Stimulated activated CD8-positive, alpha-beta memory T cell treated with anti-CD3 and anti-CD28 coated beads, Interleukin-7, amount 100 ng/mL, for 48 hours (primary cell): ENCODE measurements at regions not wholly inside any gene's neighbourhood (a gene's known extent, or its start where the extent isn't known, plus 50 kb on each side); places are given as distances from the start of the nearest gene placed in this dataset.

ENCODE experiments used
- DNase-seq, 2 donors: peaks; one replicate each; pipeline ENCODE4 v3.0.0-alpha.2; 2020; ENCODE audit warnings: low read depth in 1 of 2; ENCODE audit errors: extremely low read depth in 1 of 2

GRCh38 chr22:48713272-48714205 lies 1114.1 kb downstream of the BRD1 start:
- no peak for DNase-seq

GRCh38 chr22:48712558-48713271 lies 1115.0 kb downstream of the BRD1 start:
- DNase-seq, result no peak

- no peak for DNase-seq
These were observed 1116.0 kb downstream of the BRD1 start for GRCh38 chr22:48711669-48712068.

GRCh38 chr22:48711031-48711431 lies 1116.6 kb downstream of the BRD1 start:
- no peak for DNase-seq

GRCh38 chr22:48710410-48710809 lies 1117.3 kb downstream of the BRD1 start:
- no peak for DNase-seq

GRCh38 chr22:48709976-48710375 lies 1117.7 kb downstream of the BRD1 start:
- DNase-seq, result no peak

GRCh38 chr22:48709453-48709852 lies 1118.2 kb downstream of the BRD1 start:
- no peak for DNase-seq

GRCh38 chr22:48708558-48709245 lies 1119.0 kb downstream of the BRD1 start:
- no peak for DNase-seq

GRCh38 chr22:48707763-48708557 lies 1119.7 kb downstream of the BRD1 start:
- no peak for DNase-seq

- DNase-seq, result no peak
These were observed 1120.5 kb downstream of the BRD1 start for GRCh38 chr22:48706934-48707762.

- DNase-seq, result no peak
These were observed 1121.6 kb downstream of the BRD1 start for GRCh38 chr22:48705917-48706605.

GRCh38 chr22:48705159-48705916 lies 1122.3 kb downstream of the BRD1 start:
- DNase-seq, result no peak

- no peak for DNase-seq
These were observed 1123.3 kb downstream of the BRD1 start for GRCh38 chr22:48704335-48704734.

- DNase-seq, result no peak
These were observed 1124.3 kb downstream of the BRD1 start for GRCh38 chr22:48703265-48703941.

- no peak for DNase-seq
These were observed 1125.0 kb downstream of the BRD1 start for GRCh38 chr22:48702573-48703264.

- DNase-seq, result no peak
These were observed 1126.2 kb downstream of the BRD1 start for GRCh38 chr22:48701296-48702030.
